Endodermal cell (in vitro differentiated cells): ENCODE measurements at regions not wholly inside any gene's neighbourhood (a gene's known extent, or its start where the extent isn't known, plus 50 kb on each side); places are given as distances from the start of the nearest gene placed in this dataset.

Source experiments
- DNase-seq: peaks from one replicate; pipeline ENCODE4 v3.0.0-alpha.2; 2017
- H3K27ac ChIP-seq: 2 replicates; pipeline ENCODE4 v1.5.1; 2013; ENCODE audit warnings: mild to moderate bottlenecking, low read depth, low read length, moderate library complexity
- H3K27me3 ChIP-seq: 2 replicates; pipeline ENCODE4 v1.6.1; 2013; ENCODE audit warnings: mild to moderate bottlenecking, low read length, moderate library complexity; ENCODE audit not compliant: insufficient read depth, control insufficient read depth, poor library complexity, severe bottlenecking
- H3K36me3 ChIP-seq: 2 replicates; pipeline ENCODE4 v1.7.0; 2013; ENCODE audit warnings: mild to moderate bottlenecking, low read length, moderate library complexity; ENCODE audit not compliant: control insufficient read depth, insufficient read depth
- H3K4me1 ChIP-seq: one replicate; pipeline ENCODE4 v1.7.0; 2013; ENCODE audit warnings: low read length; ENCODE audit not compliant: control insufficient read depth, insufficient read depth
- H3K4me3 ChIP-seq: 2 replicates; pipeline ENCODE4 v1.5.1; 2013; ENCODE audit warnings: mild to moderate bottlenecking, low read length, moderate library complexity
- H3K9ac ChIP-seq: 2 replicates; pipeline ENCODE4 v1.6.1; 2013; ENCODE audit warnings: mild to moderate bottlenecking, low read length, moderate library complexity; ENCODE audit not compliant: poor library complexity, severe bottlenecking; ENCODE audit errors: extremely low read depth
- H3K9me3 ChIP-seq: 2 replicates; pipeline ENCODE4 v1.6.1; 2013; ENCODE audit warnings: mild to moderate bottlenecking, low read length, moderate library complexity; ENCODE audit not compliant: control insufficient read depth
- H3K27ac Mint-ChIP-seq: 2 replicates; pipeline ENCODE4 v1.8.0; 2020; ENCODE audit warnings: mixed read lengths
- H3K27me3 Mint-ChIP-seq: 2 replicates; pipeline ENCODE4 v1.8.0; 2021; ENCODE audit warnings: mild to moderate bottlenecking, mixed read lengths; ENCODE audit not compliant: insufficient read depth
- H3K36me3 Mint-ChIP-seq: 2 replicates; pipeline ENCODE4 v1.8.0; 2020; ENCODE audit warnings: low read depth, mixed read lengths
- H3K4me1 Mint-ChIP-seq: 2 replicates; pipeline ENCODE4 v1.8.0; 2020; ENCODE audit warnings: mixed read lengths
- H3K4me3 Mint-ChIP-seq: 2 replicates; pipeline ENCODE4 v1.8.0; 2020; ENCODE audit warnings: mild to moderate bottlenecking, moderate library complexity, mixed read lengths
- H3K9me3 Mint-ChIP-seq: 2 replicates; pipeline ENCODE4 v1.8.0; 2020; ENCODE audit warnings: mild to moderate bottlenecking, mixed read lengths
- CTCF ChIP-seq: fragments of 200-600 bp; sonication (generic); conservative IDR thresholded peaks from 2 replicates; pipeline ENCODE4 v1.5.0; 2021; ENCODE audit warnings: antibody characterized with exemption, mild to moderate bottlenecking
- WGBS, 2 experiments: methylation state at CpG; one replicate each; pipeline versions ENCODE4 v1.1.5 to v1.1.7; 2013; ENCODE audit warnings: missing lambda C conversion rate in 2 of 2, mixed read lengths in 1 of 2; ENCODE audit not compliant: insufficient coverage in 1 of 2, insufficient read length in 1 of 2; 5-methylcytosine and 5-hydroxymethylcytosine counted together

GRCh38 chr12:74481078-74481477 is 56.6 kb upstream of the ATXN7L3B start:
- no peak overlapping the region for H3K9ac ChIP-seq
- H3K4me1 ChIP-seq, result no peaks in the 10 kb centered on the region
- Mint-ChIP-seq H3K27ac (no peak overlapping the region), H3K4me1 (peaks cover 6% of the 10 kb centered on the region), H3K9me3 (no peaks in the 10 kb centered on the region), H3K27me3 (no peaks in the 10 kb centered on the region), H3K36me3 (no peaks in the 10 kb centered on the region), H3K4me3 (no peak overlapping the region)
- no peak overlapping the region for H3K27ac ChIP-seq
- TF ChIP-seq CTCF, result no peak
- DNase-seq, result no peak
- no peaks in the 10 kb centered on the region for H3K9me3 ChIP-seq
- H3K27me3 ChIP-seq, result no peaks in the 10 kb centered on the region
- no peak overlapping the region for H3K4me3 ChIP-seq
- WGBS, 2 experiments, result 83 to 100% methylated on average over 1 to 2 of the region's 2 CpGs
- no peaks in the 10 kb centered on the region for H3K36me3 ChIP-seq

GRCh38 chr12:74482115-74482514 is 55.5 kb upstream of the ATXN7L3B start:
- Mint-ChIP-seq H3K9me3 (no peaks in the 10 kb centered on the region), H3K27me3 (no peaks in the 10 kb centered on the region), H3K27ac (no peak overlapping the region), H3K4me1 (peaks cover 6% of the 10 kb centered on the region), H3K36me3 (no peaks in the 10 kb centered on the region), H3K4me3 (no peak overlapping the region)
- no peak for TF ChIP-seq CTCF
- H3K27ac ChIP-seq, result no peak overlapping the region
- DNase-seq, result no peak
- H3K9me3 ChIP-seq, result no peaks in the 10 kb centered on the region
- H3K9ac ChIP-seq, result no peak overlapping the region
- no peaks in the 10 kb centered on the region for H3K4me1 ChIP-seq
- H3K36me3 ChIP-seq, result no peaks in the 10 kb centered on the region
- H3K27me3 ChIP-seq, result no peaks in the 10 kb centered on the region
- no peak overlapping the region for H3K4me3 ChIP-seq

DNA sequence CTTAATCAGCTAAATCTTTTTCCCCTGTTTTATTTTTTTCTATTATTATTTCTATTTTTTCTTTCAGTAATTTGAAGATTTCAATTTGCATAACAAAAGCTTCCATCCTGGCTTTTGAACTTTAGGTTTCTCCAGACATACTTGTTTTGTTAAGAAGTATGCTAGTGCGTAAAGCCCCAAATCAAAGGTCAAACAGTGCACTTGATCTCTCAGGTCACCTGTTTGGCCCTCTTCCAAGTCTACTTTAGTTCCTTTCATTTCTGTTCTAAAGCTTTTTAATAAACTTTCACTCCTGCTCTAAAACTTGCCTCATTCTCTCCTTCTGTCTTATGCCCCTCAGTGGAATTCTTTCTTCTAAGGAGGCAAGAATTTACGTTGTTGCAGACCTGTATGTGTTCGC is 54.6 kb upstream of the ATXN7L3B start:
- H3K27ac ChIP-seq, result no peak overlapping the region
- no peak overlapping the region for H3K9ac ChIP-seq
- H3K27me3 ChIP-seq, result no peaks in the 10 kb centered on the region
- Mint-ChIP-seq H3K36me3 (no peaks in the 10 kb centered on the region), H3K27me3 (no peaks in the 10 kb centered on the region), H3K4me1 (no peaks in the 10 kb centered on the region), H3K9me3 (no peaks in the 10 kb centered on the region), H3K27ac (no peak overlapping the region), H3K4me3 (no peak overlapping the region)
- no peak for TF ChIP-seq CTCF
- no peaks in the 10 kb centered on the region for H3K4me1 ChIP-seq
- DNase-seq, result no peak
- H3K9me3 ChIP-seq, result no peaks in the 10 kb centered on the region
- 63 to 67% methylated on average over 3 of the region's 3 CpGs for WGBS, 2 experiments
- no peak overlapping the region for H3K4me3 ChIP-seq
- no peaks in the 10 kb centered on the region for H3K36me3 ChIP-seq
